Upper lobe of left lung (tissue), 4 donors: ENCODE measurements at regions not wholly inside any gene's neighbourhood (a gene's known extent, or its start where the extent isn't known, plus 50 kb on each side); places are given as distances from the start of the nearest gene placed in this dataset.

ENCODE experiments used
- EP300 ChIP-seq, 4 donors: sonication (generic); formaldehyde crosslinking; IDR thresholded peaks; one replicate each; pipeline ENCODE4 v1.5.1; 2017; ENCODE audit warnings: antibody characterized with exemption in 4 of 4, control low read depth in 2 of 4
- POLR2A ChIP-seq, 4 donors: fragments of 450-650 bp; IDR thresholded peaks; one replicate each; pipeline ENCODE4 v1.5.1; 2016 to 2017; ENCODE audit warnings: antibody characterized with exemption in 4 of 4, mild to moderate bottlenecking in 2 of 4
- POLR2AphosphoS5 ChIP-seq, 2 donors: sonication (generic); formaldehyde crosslinking; IDR thresholded peaks; one replicate each; pipeline ENCODE4 v1.5.1; 2017; ENCODE audit warnings: antibody characterized with exemption in 2 of 2
- TF ChIP-seq, protein P1 (sequence below), 6 experiments: fragments of 450-650 bp in 4 of 6; fragments of 200-600 bp in 2 of 6; sonication (generic) in 2 of 6; IDR thresholded peaks; one replicate each; pipeline ENCODE4 v1.5.1; 2016 to 2019; ENCODE audit warnings: antibody characterized with exemption in 6 of 6

DNA sequence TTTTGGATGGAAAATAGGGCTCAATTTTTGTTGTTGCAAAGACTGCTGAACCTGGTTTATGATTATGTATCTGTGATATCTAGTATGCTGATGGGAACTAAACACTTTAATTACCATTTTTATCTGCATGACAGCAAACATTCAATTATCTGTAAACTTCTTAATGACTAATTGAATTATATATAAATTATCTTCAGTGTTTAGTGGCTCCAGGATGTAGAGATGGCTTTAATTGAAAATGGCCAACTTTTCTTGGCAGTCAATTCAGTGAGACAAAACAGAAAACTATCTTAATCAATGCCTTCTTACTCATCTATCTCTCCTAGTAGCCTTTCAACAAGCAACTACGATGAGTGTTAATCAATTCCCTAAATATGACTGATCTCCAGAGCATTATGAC, 591.3 kb downstream of the HACE1 start:
- TF ChIP-seq POLR2A (IDR thresholded peaks at IDR 0.05) (no peak), POLR2AphosphoS5 (IDR thresholded peaks at IDR 0.05) (no peak), EP300 (IDR thresholded peaks at IDR 0.05) (no peak)
- TF ChIP-seq, protein P1, sequence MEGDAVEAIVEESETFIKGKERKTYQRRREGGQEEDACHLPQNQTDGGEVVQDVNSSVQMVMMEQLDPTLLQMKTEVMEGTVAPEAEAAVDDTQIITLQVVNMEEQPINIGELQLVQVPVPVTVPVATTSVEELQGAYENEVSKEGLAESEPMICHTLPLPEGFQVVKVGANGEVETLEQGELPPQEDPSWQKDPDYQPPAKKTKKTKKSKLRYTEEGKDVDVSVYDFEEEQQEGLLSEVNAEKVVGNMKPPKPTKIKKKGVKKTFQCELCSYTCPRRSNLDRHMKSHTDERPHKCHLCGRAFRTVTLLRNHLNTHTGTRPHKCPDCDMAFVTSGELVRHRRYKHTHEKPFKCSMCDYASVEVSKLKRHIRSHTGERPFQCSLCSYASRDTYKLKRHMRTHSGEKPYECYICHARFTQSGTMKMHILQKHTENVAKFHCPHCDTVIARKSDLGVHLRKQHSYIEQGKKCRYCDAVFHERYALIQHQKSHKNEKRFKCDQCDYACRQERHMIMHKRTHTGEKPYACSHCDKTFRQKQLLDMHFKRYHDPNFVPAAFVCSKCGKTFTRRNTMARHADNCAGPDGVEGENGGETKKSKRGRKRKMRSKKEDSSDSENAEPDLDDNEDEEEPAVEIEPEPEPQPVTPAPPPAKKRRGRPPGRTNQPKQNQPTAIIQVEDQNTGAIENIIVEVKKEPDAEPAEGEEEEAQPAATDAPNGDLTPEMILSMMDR (IDR thresholded peaks at IDR 0.05) = no peak
